GM13976 (cell line): ENCODE measurements at regions not wholly inside any gene's neighbourhood (a gene's known extent, or its start where the extent isn't known, plus 50 kb on each side); places are given as distances from the start of the nearest gene placed in this dataset.

Experiments
- DNase-seq: peaks from one replicate; pipeline ENCODE4 v3.0.0; 2012; ENCODE audit warnings: low spot score
- CTCF ChIP-seq: IDR thresholded peaks from 2 replicates; pipeline ENCODE4 v1.5.1; 2012; ENCODE audit warnings: borderline replicate concordance, mild to moderate bottlenecking; ENCODE audit not compliant: insufficient read depth; ENCODE audit errors: extremely low read depth, missing control alignments, control extremely low read depth
- in situ Hi-C: fragments of 300-500 bp; cut with MboI; formaldehyde crosslinking; loops from one replicate; pipeline ENCODE4 v1.12.0; 2022; ENCODE audit warnings: low sequenced_read_pairs, mixed read lengths, inconsistent platforms; ENCODE audit not compliant: unreplicated experiment

DNA sequence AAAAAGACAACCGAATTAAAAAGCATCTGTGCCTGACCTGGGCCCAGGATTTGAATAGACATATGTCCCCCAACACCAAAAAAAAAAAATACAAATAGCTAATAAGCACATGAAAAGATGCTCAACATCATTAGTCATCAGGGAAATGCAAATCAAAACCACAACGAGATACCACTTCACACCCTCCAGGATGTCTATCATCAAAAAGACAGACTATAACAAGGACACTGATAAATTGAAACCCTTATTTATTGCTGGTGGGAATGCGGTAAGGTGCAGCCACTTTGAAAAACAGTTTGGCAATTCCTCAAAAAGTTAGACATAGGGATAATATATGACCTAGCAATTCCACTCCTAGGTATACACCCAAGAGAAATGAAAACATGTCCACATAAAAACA lies 72.3 kb upstream of the CAMK1G start:
- DNase-seq = no peak
- TF ChIP-seq CTCF = no peak
- in situ Hi-C loops = no loop called here

DNA sequence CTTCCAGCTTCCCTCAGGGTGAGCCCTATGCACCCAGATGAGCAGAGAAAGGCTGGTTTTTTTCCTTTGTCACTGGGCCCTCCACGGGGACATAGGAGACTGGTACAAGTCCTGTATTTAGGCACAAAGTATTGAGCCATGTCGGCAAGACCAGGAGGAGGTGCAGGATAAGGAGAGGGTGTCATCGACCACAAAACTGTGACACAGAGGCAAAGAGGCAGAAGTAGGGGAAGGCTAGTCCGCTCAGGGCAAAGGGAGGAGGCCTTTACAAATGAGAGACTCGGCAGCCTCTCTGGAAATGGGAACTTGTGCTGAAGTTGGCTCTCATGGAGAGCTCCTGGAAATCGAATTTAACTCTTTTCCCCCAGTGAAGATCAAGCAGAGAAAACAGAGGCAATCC lies 70.7 kb upstream of the CAMK1G start:
- in situ Hi-C loops = no loop called here
- no peak for DNase-seq
- TF ChIP-seq CTCF = no peak

- in situ Hi-C loops = no loop called here
- DNase-seq = peak; percentile 24
- peak; percentile 14 for TF ChIP-seq CTCF
Observed at GRCh38 chr1:209513226-209513625, 70.3 kb upstream of the CAMK1G start.

DNA sequence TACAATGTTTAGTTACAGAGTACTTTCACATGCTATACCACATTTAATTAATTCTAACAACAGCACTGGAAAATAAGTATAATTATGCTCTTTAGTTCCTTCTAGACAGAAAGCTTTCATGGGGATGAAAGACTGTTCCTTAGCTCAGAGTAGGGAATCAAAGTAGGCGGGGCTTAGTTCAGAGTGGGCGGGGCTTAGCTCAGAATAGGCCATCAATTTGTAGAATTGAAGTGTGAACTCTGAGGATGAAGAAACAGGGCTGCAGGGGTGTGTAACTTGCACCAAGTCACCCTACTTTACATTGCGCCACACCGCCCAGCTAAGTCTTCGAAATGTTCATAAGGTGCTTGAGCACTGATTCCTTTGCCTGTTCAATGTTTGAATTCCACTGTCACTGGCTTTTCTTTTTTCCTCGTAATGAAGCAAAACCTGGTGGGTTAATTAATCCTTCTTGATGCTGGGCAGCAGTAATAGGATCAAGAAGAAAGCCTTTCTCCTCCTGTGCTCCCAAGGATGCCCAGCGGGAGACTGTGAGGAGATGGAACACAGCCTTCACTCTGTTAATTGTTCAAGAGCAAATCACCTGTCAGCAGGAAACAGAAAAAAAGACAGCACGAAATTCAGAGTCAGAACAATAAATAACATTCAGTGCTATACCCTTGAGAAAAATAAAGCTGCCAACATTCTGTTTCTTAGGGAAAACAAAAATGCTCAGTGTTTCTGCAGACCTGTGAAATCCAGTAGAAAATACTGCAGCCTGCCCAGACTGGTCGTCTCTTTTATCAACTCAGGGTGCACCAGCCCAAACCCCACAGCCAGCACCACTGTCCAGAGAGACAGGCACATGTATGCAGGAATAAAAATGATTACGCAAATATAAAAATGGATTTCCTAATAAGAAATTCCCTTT lies 66.5 kb upstream of the CAMK1G start:
- in situ Hi-C loops = no loop called here
- no peak for DNase-seq
- TF ChIP-seq CTCF = no peak

- in situ Hi-C loops = no loop called here
- no peak for DNase-seq
- no peak for TF ChIP-seq CTCF
Observed at GRCh38 chr1:209517681-209518050, 65.8 kb upstream of the CAMK1G start.

DNA sequence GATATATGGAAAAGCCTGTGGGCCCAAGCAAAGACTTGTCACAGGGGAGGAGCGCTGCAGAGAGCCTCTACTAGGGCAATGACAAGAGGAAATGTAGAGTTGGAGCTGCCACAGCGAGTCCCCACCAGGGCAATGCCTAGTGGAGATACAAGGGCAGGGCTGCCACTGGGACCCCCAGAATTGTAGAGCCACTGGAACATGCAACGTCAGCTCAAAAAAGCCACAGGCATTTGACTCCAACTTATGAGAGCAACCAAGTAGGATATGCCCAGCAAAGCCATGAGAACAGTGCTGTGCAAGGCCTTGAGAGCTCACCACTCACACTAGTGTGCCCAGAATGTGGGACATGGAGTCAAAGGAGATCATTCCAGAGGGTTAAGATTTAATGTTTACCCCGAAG lies 63.7 kb upstream of the CAMK1G start:
- no peak for TF ChIP-seq CTCF
- DNase-seq = no peak
- in situ Hi-C loops = no loop called here
